Type B pancreatic cell (in vitro differentiated cells): ENCODE measurements at regions not wholly inside any gene's neighbourhood (a gene's known extent, or its start where the extent isn't known, plus 50 kb on each side); places are given as distances from the start of the nearest gene placed in this dataset.
"Not testable (repeated sequence)": the region's sequence is repeated elsewhere in the genome, so short reads cannot be mapped to it uniquely, and the experiment has no call there.

Experiments
- DNase-seq: peaks from one replicate; pipeline ENCODE4 v3.0.0; 2021; ENCODE audit warnings: mixed read lengths; ENCODE audit not compliant: unreplicated experiment; ENCODE audit errors: extremely low spot score
- H3K27ac Mint-ChIP-seq: 2 replicates; pipeline ENCODE4 v1.8.0; 2021; ENCODE audit warnings: mild to moderate bottlenecking, mixed read lengths
- H3K27me3 Mint-ChIP-seq: 2 replicates; pipeline ENCODE4 v1.8.0; 2021; ENCODE audit warnings: mixed read lengths
- H3K36me3 Mint-ChIP-seq: 2 replicates; pipeline ENCODE4 v1.8.0; 2021; ENCODE audit warnings: mixed read lengths
- H3K4me1 Mint-ChIP-seq: one replicate; pipeline ENCODE4 v1.8.0; 2021; ENCODE audit warnings: mixed read lengths; ENCODE audit not compliant: unreplicated experiment
- H3K4me3 Mint-ChIP-seq: 2 replicates; pipeline ENCODE4 v1.8.0; 2021; ENCODE audit warnings: mild to moderate bottlenecking, mixed read lengths
- H3K9me3 Mint-ChIP-seq: 2 replicates; pipeline ENCODE4 v1.8.0; 2021; ENCODE audit warnings: mixed read lengths
- TF ChIP-seq, protein P1 (sequence below): fragments of 200-600 bp; sonication (generic); conservative IDR thresholded peaks from 2 replicates; pipeline ENCODE4 v1.5.0; 2021; ENCODE audit warnings: antibody characterized with exemption, mild to moderate bottlenecking

DNA sequence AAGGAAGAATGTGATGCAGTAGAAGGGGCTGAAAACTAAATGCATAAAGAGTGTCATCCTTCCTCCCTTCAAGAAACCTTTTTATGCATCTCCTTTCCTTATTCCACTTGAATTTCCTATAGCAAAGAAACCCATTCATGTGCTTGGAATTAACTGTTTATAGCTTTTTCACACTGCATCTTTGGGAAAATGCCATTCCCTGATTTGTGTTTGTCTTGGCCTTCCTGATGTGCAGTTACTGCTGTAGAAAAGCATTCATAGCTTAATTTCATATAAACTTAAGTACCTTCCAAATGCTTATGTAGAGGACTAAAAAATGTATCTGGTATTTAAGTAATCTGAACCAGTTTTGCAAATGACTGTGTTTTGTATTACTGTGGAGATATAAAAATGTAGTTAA, 61.8 kb downstream of the SDR9C7 start:
- Mint-ChIP-seq H3K27me3 (peaks cover 25% of the 10 kb centered on the region), H3K36me3 (no peaks in the 10 kb centered on the region), H3K27ac (no peak overlapping the region), H3K4me3 (no peak overlapping the region), H3K4me1 (no peaks in the 10 kb centered on the region), H3K9me3 (peaks cover 12% of the 10 kb centered on the region)
- TF ChIP-seq, protein P1, sequence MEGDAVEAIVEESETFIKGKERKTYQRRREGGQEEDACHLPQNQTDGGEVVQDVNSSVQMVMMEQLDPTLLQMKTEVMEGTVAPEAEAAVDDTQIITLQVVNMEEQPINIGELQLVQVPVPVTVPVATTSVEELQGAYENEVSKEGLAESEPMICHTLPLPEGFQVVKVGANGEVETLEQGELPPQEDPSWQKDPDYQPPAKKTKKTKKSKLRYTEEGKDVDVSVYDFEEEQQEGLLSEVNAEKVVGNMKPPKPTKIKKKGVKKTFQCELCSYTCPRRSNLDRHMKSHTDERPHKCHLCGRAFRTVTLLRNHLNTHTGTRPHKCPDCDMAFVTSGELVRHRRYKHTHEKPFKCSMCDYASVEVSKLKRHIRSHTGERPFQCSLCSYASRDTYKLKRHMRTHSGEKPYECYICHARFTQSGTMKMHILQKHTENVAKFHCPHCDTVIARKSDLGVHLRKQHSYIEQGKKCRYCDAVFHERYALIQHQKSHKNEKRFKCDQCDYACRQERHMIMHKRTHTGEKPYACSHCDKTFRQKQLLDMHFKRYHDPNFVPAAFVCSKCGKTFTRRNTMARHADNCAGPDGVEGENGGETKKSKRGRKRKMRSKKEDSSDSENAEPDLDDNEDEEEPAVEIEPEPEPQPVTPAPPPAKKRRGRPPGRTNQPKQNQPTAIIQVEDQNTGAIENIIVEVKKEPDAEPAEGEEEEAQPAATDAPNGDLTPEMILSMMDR = no peak
- no peak for DNase-seq

DNA sequence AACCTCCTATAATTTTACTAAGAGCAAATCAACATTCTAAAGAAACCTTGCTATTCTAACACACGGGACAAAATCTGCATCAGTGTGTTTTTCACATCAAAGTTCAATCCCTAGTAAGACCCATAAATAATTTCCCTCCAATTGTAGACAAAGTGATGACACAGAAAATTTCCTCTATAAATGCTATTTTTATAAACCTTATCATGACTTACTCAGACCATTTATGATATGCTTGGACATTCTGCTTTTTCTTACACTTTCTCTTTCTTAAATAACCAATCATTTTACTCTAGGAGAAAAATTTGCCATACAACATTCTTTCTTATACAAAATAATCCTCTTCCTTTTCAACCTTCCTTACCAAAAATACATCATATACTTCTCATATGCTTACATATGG, 67.0 kb downstream of the SDR9C7 start:
- DNase-seq = no peak
- Mint-ChIP-seq H3K4me3 (no peak overlapping the region), H3K27ac (no peak overlapping the region), H3K27me3 (peaks cover 11% of the 10 kb centered on the region), H3K9me3 (peaks cover 21% of the 10 kb centered on the region), H3K36me3 (no peaks in the 10 kb centered on the region), H3K4me1 (no peaks in the 10 kb centered on the region)
- TF ChIP-seq, protein P1 = no peak

DNA sequence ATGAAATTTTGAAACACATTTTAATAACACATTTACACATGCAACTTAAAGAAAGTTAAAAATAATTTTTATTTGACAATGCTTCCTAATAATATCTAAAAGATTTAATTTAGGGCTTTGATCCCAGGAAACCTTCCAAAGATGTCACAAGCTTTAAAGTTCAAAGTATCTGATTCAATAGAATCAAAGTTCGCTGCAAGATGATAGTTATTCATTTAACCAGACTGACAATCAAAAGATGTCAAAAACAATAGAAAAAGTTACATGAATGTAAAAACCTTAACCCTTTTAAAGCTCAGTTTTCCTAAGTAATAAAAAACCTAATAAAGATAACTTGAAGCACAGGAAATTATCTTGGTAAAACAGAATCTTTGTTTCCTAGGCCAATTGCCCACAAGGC, 67.7 kb downstream of the SDR9C7 start:
- H3K36me3 Mint-ChIP-seq = no peaks in the 10 kb centered on the region
- no peak overlapping the region for H3K4me3 Mint-ChIP-seq
- no peak for DNase-seq
- H3K4me1 Mint-ChIP-seq = no peaks in the 10 kb centered on the region
- no peak overlapping the region for H3K27ac Mint-ChIP-seq
- H3K27me3 Mint-ChIP-seq = peaks cover 4% of the 10 kb centered on the region
- TF ChIP-seq, protein P1 = no peak
- peaks cover 23% of the 10 kb centered on the region for H3K9me3 Mint-ChIP-seq

DNA sequence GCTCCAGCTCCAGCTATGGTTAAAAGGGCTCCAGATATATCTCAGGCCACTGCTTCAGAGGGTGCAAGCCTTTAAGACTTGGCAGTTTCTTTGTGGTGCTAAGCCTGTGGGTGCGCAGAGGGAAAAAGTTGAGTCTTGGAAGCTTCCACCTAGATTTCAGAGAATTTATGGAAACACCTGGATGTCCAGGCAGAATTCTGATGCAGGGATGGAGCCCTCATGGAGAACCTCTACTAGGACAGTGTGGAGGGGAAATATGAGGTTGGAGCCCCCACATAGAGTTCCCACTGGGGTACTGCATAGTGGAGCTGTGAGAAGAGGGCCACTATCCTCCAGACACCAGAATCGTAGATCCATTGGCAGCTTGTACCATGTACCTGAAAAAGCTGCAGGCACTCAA, 69.9 kb downstream of the SDR9C7 start:
- TF ChIP-seq, protein P1 = no peak
- Mint-ChIP-seq H3K36me3 (no peaks in the 10 kb centered on the region), H3K27me3 (peaks cover 3% of the 10 kb centered on the region), H3K4me3 (no peak overlapping the region), H3K4me1 (no peaks in the 10 kb centered on the region), H3K9me3 (peaks cover 21% of the 10 kb centered on the region), H3K27ac (no peak overlapping the region)
- DNase-seq = no peak

DNA sequence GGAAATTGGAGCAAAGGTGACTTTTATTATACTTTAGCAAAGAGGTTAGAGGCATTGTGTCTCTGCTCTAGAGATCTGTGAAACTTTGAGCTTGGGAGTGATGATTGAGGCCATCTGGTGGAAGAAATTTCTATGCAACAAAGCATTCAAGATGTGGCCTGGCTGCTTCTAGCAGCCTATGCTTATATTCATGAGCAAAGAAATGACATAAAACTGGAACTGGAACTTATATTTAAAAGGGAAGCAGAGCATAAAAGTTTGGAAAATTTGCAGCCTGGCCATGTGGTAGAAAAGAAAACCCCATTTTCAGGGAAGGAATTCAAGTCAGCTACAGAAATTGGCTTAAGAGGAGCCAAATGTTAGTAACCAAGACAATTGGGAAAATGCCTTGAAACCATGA, 70.4 kb downstream of the SDR9C7 start:
- DNase-seq = no peak
- TF ChIP-seq, protein P1 = no peak
- Mint-ChIP-seq H3K4me1 (no peaks in the 10 kb centered on the region), H3K27ac (no peak overlapping the region), H3K27me3 (peaks cover 3% of the 10 kb centered on the region), H3K9me3 (peaks cover 17% of the 10 kb centered on the region), H3K36me3 (no peaks in the 10 kb centered on the region), H3K4me3 (no peak overlapping the region)

DNA sequence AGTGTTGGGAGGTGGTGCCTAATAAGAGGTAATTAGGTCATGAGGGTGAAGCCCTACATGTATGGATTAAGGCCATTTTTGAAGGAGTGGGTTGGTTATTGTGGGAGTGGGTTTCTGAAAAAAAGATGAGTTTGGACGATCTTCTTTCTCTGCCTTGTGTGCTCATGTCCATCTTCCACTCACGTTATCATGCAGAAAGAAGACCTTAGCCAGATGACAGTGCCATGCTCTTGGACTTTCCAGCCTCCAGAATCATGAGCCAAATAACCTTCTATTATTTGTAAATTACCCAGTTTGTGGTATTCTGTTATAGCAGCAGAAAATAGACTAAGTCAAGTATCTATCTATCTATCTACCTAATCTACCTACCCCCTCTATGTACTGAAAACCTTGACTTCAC, 71.9 kb downstream of the SDR9C7 start:
- Mint-ChIP-seq H3K27ac (no peak overlapping the region), H3K9me3 (peaks cover 13% of the 10 kb centered on the region), H3K4me1 (no peaks in the 10 kb centered on the region), H3K36me3 (no peaks in the 10 kb centered on the region), H3K27me3 (peaks cover 3% of the 10 kb centered on the region), H3K4me3 (no peak overlapping the region)
- DNase-seq = no peak
- TF ChIP-seq, protein P1 = no peak

DNA sequence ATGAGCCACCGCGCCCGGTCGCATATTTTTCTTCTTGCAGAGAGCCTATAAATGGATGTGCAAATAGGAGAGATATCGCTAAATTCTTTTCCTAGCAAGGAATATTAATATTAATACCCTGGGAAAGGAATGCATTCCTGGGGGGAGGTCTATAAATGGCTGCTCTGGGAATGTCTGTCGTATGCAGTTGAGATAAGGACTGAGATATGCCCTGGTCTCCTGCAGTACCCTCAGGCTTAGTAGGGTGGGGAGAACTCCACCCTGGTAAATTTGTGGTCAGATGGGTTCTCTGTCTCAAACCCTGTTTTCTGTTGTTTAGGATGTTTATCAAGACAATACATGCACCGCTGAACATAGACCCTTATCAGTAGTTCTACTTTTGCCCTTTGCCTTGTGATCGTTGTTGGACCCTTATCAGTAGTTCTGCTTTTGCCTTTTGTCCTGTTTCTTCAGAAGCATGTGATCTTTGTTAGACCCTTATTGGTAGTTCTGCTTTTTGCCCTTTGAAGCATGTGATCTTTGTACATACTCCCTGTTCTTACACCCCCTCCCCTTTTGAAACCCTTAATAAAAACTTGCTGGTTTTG, 80.7 kb downstream of the SDR9C7 start:
- H3K4me1 Mint-ChIP-seq, H3K36me3 Mint-ChIP-seq, H3K27ac Mint-ChIP-seq: not testable (repeated sequence)

More for the DNA sequence above, 80.7 kb downstream of the SDR9C7 start:
- not testable (repeated sequence) for H3K4me3 Mint-ChIP-seq, DNase-seq, H3K9me3 Mint-ChIP-seq
- H3K27me3 Mint-ChIP-seq = peaks cover 12% of the 10 kb centered on the region
